Muscle layer of duodenum (tissue), 2 donors: ENCODE measurements at regions not wholly inside any gene's neighbourhood (a gene's known extent, or its start where the extent isn't known, plus 50 kb on each side); places are given as distances from the start of the nearest gene placed in this dataset.

ENCODE experiments used
- H3K27ac ChIP-seq: one replicate; pipeline ENCODE4 v1.7.0; 2013; ENCODE audit warnings: mild to moderate bottlenecking, low read length
- H3K27me3 ChIP-seq: one replicate; pipeline ENCODE4 v1.7.0; 2013; ENCODE audit warnings: low read depth, mild to moderate bottlenecking, control low read depth, low read length
- H3K36me3 ChIP-seq, 2 donors: one replicate each; pipeline ENCODE4 v1.7.0; 2013; ENCODE audit warnings: low read length in 2 of 2, control low read depth in 1 of 2, mild to moderate bottlenecking in 1 of 2; ENCODE audit not compliant: insufficient read depth in 2 of 2, control insufficient read depth in 1 of 2
- H3K4me1 ChIP-seq, 2 donors: one replicate each; pipeline ENCODE4 v1.7.0; 2013; ENCODE audit warnings: low read length in 2 of 2, mild to moderate bottlenecking in 2 of 2, control low read depth in 1 of 2, moderate library complexity in 1 of 2; ENCODE audit not compliant: insufficient read depth in 2 of 2, control insufficient read depth in 1 of 2
- H3K4me3 ChIP-seq, 2 donors: one replicate each; pipeline ENCODE4 v1.7.0; 2013; ENCODE audit warnings: low read length in 2 of 2, low read depth in 1 of 2, mild to moderate bottlenecking in 1 of 2
- H3K9me3 ChIP-seq, 2 donors: one replicate each; pipeline ENCODE4 v1.7.0; 2013; ENCODE audit warnings: low read length in 2 of 2, control low read depth in 1 of 2, mild to moderate bottlenecking in 1 of 2; ENCODE audit not compliant: control insufficient read depth in 1 of 2
- donor health status: healthy.

- H3K36me3 ChIP-seq: no peaks in the 10 kb centered on the region
- H3K27ac ChIP-seq: no peak overlapping the region
- no peaks in the 10 kb centered on the region for H3K9me3 ChIP-seq
- peaks cover 0 to 5% of the 10 kb centered on the region in 2 donors for H3K4me1 ChIP-seq
- no peaks in the 10 kb centered on the region for H3K27me3 ChIP-seq
- no peak overlapping the region for H3K4me3 ChIP-seq
Measured at GRCh38 chr6:126546541-126547120, 206.7 kb downstream of the CENPW start.

- Histone ChIP-seq H3K27me3 (no peaks in the 10 kb centered on the region), H3K4me1 (no peaks in the 10 kb centered on the region), H3K36me3 (no peaks in the 10 kb centered on the region), H3K4me3 (no peak overlapping the region), H3K27ac (no peak overlapping the region), H3K9me3 (no peaks in the 10 kb centered on the region)
Measured at GRCh38 chr6:126548300-126548699, 208.4 kb downstream of the CENPW start.

GRCh38 chr6:126550323-126550722 lies 210.4 kb downstream of the CENPW start:
- Histone ChIP-seq H3K9me3 (no peaks in the 10 kb centered on the region), H3K36me3 (no peaks in the 10 kb centered on the region), H3K27me3 (no peaks in the 10 kb centered on the region), H3K4me1 (no peaks in the 10 kb centered on the region), H3K4me3 (no peak overlapping the region), H3K27ac (no peak overlapping the region)

- Histone ChIP-seq H3K4me3 (no peak overlapping the region), H3K4me1 (no peaks in the 10 kb centered on the region), H3K36me3 (no peaks in the 10 kb centered on the region), H3K27me3 (no peaks in the 10 kb centered on the region), H3K9me3 (no peaks in the 10 kb centered on the region), H3K27ac (no peak overlapping the region)
Measured at GRCh38 chr6:126551832-126552231, 211.9 kb downstream of the CENPW start.

GRCh38 chr6:126553854-126554253 lies 213.9 kb downstream of the CENPW start:
- no peaks in the 10 kb centered on the region for H3K36me3 ChIP-seq
- H3K4me3 ChIP-seq: no peak overlapping the region

GRCh38 chr6:126570507-126570906 lies 230.6 kb downstream of the CENPW start:
- H3K4me3 ChIP-seq: no peak overlapping the region

More at GRCh38 chr6:126553854-126554253, 213.9 kb downstream of the CENPW start:
- Histone ChIP-seq H3K4me1 (no peaks in the 10 kb centered on the region), H3K9me3 (no peaks in the 10 kb centered on the region), H3K27me3 (no peaks in the 10 kb centered on the region), H3K27ac (no peak overlapping the region)

GRCh38 chr6:126574301-126574700 lies 234.4 kb downstream of the CENPW start:
- H3K27ac ChIP-seq: no peak overlapping the region
- H3K9me3 ChIP-seq: no peaks in the 10 kb centered on the region
- H3K4me3 ChIP-seq: no peak overlapping the region
- H3K27me3 ChIP-seq: no peaks in the 10 kb centered on the region
- no peaks in the 10 kb centered on the region for H3K36me3 ChIP-seq
- no peaks in the 10 kb centered on the region for H3K4me1 ChIP-seq

More at GRCh38 chr6:126570507-126570906, 230.6 kb downstream of the CENPW start:
- no peaks in the 10 kb centered on the region for H3K36me3 ChIP-seq
- H3K27me3 ChIP-seq: no peaks in the 10 kb centered on the region
- H3K9me3 ChIP-seq: no peaks in the 10 kb centered on the region
- no peaks in the 10 kb centered on the region for H3K4me1 ChIP-seq
- H3K27ac ChIP-seq: no peak overlapping the region

- H3K4me1 ChIP-seq: no peaks in the 10 kb centered on the region
- no peak overlapping the region for H3K4me3 ChIP-seq
- H3K27ac ChIP-seq: no peak overlapping the region
- no peaks in the 10 kb centered on the region for H3K9me3 ChIP-seq
- no peaks in the 10 kb centered on the region for H3K36me3 ChIP-seq
- H3K27me3 ChIP-seq: no peaks in the 10 kb centered on the region
Measured at GRCh38 chr6:126581316-126581715, 241.4 kb downstream of the CENPW start.

- no peaks in the 10 kb centered on the region for H3K27me3 ChIP-seq
- no peak overlapping the region for H3K4me3 ChIP-seq
- no peaks in the 10 kb centered on the region for H3K4me1 ChIP-seq
- peaks cover 0 to 4% of the 10 kb centered on the region in 2 donors for H3K9me3 ChIP-seq
- H3K27ac ChIP-seq: no peak overlapping the region
- H3K36me3 ChIP-seq: no peaks in the 10 kb centered on the region
Measured at GRCh38 chr6:126600258-126600916, 260.5 kb downstream of the CENPW start.

GRCh38 chr6:126603410-126603809 lies 263.5 kb downstream of the CENPW start:
- no peak overlapping the region for H3K27ac ChIP-seq
- H3K4me1 ChIP-seq: no peaks in the 10 kb centered on the region
- no peaks in the 10 kb centered on the region for H3K27me3 ChIP-seq
- H3K36me3 ChIP-seq: no peaks in the 10 kb centered on the region
- peaks cover 0 to 5% of the 10 kb centered on the region in 2 donors for H3K9me3 ChIP-seq
- no peak overlapping the region for H3K4me3 ChIP-seq

- H3K36me3 ChIP-seq: no peaks in the 10 kb centered on the region
- no peaks in the 10 kb centered on the region for H3K27me3 ChIP-seq
- no peak overlapping the region for H3K4me3 ChIP-seq
- no peaks in the 10 kb centered on the region for H3K4me1 ChIP-seq
- no peak overlapping the region for H3K27ac ChIP-seq
- peaks cover 0 to 5% of the 10 kb centered on the region in 2 donors for H3K9me3 ChIP-seq
Measured at GRCh38 chr6:126605089-126605488, 265.2 kb downstream of the CENPW start.

- peaks cover 0 to 7% of the 10 kb centered on the region in 2 donors for H3K9me3 ChIP-seq
- no peak overlapping the region for H3K4me3 ChIP-seq
- H3K36me3 ChIP-seq: no peaks in the 10 kb centered on the region
- no peak overlapping the region for H3K27ac ChIP-seq
- no peaks in the 10 kb centered on the region for H3K27me3 ChIP-seq
- H3K4me1 ChIP-seq: no peaks in the 10 kb centered on the region
Measured at GRCh38 chr6:126607289-126607688, 267.4 kb downstream of the CENPW start.
